ENCODE measurements at regions not wholly inside any gene's neighbourhood (a gene's known extent, or its start where the extent isn't known, plus 50 kb on each side); places are given as distances from the start of the nearest gene placed in this dataset.

DNA sequence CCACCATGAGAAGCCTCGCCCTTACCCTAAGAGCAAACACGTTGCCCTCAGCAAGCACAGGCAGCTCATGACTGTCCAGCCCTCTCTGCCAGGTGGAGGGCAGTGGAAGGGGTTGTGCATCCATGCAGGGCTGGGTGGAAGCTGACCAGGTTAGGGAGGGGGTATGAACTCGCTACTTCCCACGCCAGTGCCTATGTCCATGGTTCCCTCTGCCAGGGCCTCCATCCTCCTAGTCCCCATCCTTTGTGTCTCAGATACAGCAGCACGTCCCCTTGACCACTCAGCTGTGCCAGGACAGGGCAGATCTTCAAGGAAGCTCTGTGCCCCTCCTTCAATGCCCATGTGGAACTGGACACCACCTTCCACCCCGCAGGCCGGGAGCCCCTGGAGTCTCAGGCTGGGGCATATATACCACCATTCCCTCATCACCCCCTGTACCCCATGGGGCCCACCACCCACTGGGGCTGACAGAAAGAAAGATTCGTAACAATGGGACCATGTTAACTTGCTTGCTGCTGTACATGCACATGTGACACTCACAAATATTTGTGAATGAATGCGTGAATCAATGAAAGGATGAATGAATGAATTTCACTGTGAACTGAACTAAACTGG is 90.7 kb downstream of the ANKRD60 start:
- no peaks in the 10 kb centered on the region for H3K23me2 ChIP-seq (ENCODE audit: insufficient read length, low read depth, low read length, poor library complexity, severe bottlenecking)
- Mint-ChIP-seq H3K4me3 (no peak overlapping the region), H3K4me1 (peaks cover 17 to 22% of the 10 kb centered on the region in 2 experiments), H3K27ac (peak overlapping the region in 1 of 3 experiments; percentile 42; a peak in 1 of 7 replicates), H3K36me3 (ENCODE audit: insufficient read depth in 1 of 3, low read depth in 3 of 3) (no peaks in the 10 kb centered on the region), H3K9me3 (no peaks in the 10 kb centered on the region), H3K27me3 (ENCODE audit: low read depth) (peaks cover 34% of the 10 kb centered on the region)
- no peak overlapping the region for H2AK5ac ChIP-seq (ENCODE audit: insufficient read length, low read length)
- no peak overlapping the region for H3K56ac ChIP-seq (ENCODE audit: insufficient read length, low read depth, low read length)
- H4K8ac ChIP-seq (replicated peaks; ENCODE audit: insufficient read length, low read depth, low read length), result no peak overlapping the region
- H2BK15ac ChIP-seq (ENCODE audit: low read depth, low read length), result no peak overlapping the region
- DNase-seq, result peak; percentile 5
- no peak overlapping the region for H2BK12ac ChIP-seq (ENCODE audit: insufficient read length, low read depth, low read length)
- no peak overlapping the region for H3K9ac ChIP-seq (ENCODE audit: extremely low read depth, insufficient read length, low read length)
- H3K23ac ChIP-seq (ENCODE audit: insufficient read length, low read depth, low read length), result no peak overlapping the region
- H3K79me2 ChIP-seq (ENCODE audit: insufficient read depth, low read length), result no peaks in the 10 kb centered on the region
- H2AFZ ChIP-seq (ENCODE audit: low read length), result no peak overlapping the region
- no peak overlapping the region for H2BK5ac ChIP-seq (ENCODE audit: insufficient read length, low read length)
- no peaks in the 10 kb centered on the region for H3K4me1 ChIP-seq (ENCODE audit: insufficient read depth, low read length)
- H3K18ac ChIP-seq (ENCODE audit: insufficient read length, low read depth, low read length), result no peak overlapping the region
- H4K20me1 ChIP-seq (ENCODE audit: control insufficient read depth, insufficient read depth, insufficient read length), result no peaks in the 10 kb centered on the region
- H3K9me3 ChIP-seq (ENCODE audit: control insufficient read depth, low read depth, low read length), result no peaks in the 10 kb centered on the region
- peak overlapping the region; percentile 45; the same call in 1 of the 2 replicates for H3K14ac ChIP-seq (ENCODE audit: insufficient read depth, low read length)
- no peak overlapping the region for H3K4ac ChIP-seq (ENCODE audit: low read depth, low read length)
- H3K79me1 ChIP-seq (ENCODE audit: insufficient read depth, low read depth, low read length, poor library complexity, severe bottlenecking), result no peaks in the 10 kb centered on the region
- H2BK20ac ChIP-seq (ENCODE audit: low read depth, low read length, poor library complexity, severe bottlenecking), result no peak overlapping the region
- no peak overlapping the region for H3K27ac ChIP-seq (ENCODE audit: insufficient read length, low read depth, low read length)
- no CpG with 5 or more reads among the region's 9 CpGs for WGBS (ENCODE audit: extremely low coverage, insufficient read length, low lambda C conversion rate)
- TF ChIP-seq, protein P1, sequence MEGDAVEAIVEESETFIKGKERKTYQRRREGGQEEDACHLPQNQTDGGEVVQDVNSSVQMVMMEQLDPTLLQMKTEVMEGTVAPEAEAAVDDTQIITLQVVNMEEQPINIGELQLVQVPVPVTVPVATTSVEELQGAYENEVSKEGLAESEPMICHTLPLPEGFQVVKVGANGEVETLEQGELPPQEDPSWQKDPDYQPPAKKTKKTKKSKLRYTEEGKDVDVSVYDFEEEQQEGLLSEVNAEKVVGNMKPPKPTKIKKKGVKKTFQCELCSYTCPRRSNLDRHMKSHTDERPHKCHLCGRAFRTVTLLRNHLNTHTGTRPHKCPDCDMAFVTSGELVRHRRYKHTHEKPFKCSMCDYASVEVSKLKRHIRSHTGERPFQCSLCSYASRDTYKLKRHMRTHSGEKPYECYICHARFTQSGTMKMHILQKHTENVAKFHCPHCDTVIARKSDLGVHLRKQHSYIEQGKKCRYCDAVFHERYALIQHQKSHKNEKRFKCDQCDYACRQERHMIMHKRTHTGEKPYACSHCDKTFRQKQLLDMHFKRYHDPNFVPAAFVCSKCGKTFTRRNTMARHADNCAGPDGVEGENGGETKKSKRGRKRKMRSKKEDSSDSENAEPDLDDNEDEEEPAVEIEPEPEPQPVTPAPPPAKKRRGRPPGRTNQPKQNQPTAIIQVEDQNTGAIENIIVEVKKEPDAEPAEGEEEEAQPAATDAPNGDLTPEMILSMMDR (conservative IDR thresholded peaks at IDR 0.05), result no peak
- no peak overlapping the region for H4K5ac ChIP-seq (ENCODE audit: insufficient read length, low read depth, low read length)
- no peak overlapping the region for H3T11ph ChIP-seq (ENCODE audit: low read length)
- H2BK120ac ChIP-seq (ENCODE audit: low read depth, low read length, poor library complexity, severe bottlenecking), result no peak overlapping the region
- H3K27me3 ChIP-seq (ENCODE audit: insufficient read depth, low read length), result no peaks in the 10 kb centered on the region
- H4K91ac ChIP-seq (ENCODE audit: insufficient read length, low read depth, low read length), result no peak overlapping the region
- H3K4me2 ChIP-seq (ENCODE audit: insufficient read depth, insufficient read length, low read length), result no peak overlapping the region
